GM12872 (cell line): ENCODE measurements at regions not wholly inside any gene's neighbourhood (a gene's known extent, or its start where the extent isn't known, plus 50 kb on each side); places are given as distances from the start of the nearest gene placed in this dataset.

ENCODE experiments used
- CTCF ChIP-seq: IDR thresholded peaks from 3 replicates; pipeline ENCODE4 v1.5.1; 2011; ENCODE audit warnings: low read depth, mild to moderate bottlenecking, low read length, moderate library complexity; ENCODE audit not compliant: insufficient read depth

DNA sequence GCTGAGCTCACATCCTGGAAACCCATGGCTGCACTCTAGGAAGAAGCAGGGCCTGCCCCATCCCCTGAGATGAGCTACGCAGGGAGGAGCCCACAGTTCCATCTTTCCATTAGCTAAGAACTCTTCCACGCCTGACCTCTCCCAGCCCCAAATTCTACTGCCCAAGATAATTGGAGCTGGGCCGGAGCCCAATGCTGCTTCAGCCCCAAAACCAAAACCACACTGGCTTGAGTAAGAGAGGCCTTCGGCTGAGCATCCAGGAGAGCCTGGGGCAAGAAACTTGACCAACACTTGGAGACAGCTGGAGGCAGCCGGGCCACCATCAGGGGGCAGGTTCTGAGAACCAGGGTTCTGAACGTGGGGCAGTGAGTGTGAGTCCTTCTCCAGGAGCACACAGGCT lies 116.1 kb upstream of the ZMIZ1 start:
- no peak for TF ChIP-seq CTCF

DNA sequence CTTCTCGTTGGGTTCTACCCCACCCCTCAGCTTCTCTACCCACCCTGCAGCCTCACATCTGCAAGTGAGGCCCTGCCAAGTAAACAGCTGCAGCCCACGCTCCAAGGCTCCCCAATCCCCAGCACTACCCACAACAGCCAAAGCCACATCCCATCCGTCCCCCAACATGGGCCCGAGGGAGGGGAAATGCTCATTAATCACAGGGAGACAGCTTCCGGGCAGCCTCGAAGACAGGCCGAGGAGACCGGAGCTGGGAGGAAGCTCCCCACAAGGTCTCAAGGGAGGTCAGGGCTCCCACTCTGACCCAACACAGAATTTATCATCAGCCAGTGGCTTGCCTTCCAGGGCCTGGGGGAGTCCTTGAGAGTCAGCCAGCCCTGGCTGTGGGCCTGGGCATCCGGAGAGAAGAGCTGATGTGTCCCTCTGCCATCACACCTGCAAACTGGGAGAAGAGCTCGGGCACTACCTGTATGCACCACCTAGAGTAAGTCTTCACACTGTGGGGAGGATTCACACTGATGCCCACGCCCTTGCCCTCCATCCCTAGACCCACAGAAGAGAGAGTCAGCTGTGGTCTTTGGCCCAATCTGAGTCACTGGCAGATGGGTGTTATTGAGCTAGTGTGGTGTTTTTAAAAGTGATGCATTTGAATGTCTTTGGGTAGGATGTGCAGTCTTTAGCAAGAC lies 115.5 kb upstream of the ZMIZ1 start:
- no peak for TF ChIP-seq CTCF

- TF ChIP-seq CTCF: no peak
These were observed 114.9 kb upstream of the ZMIZ1 start for GRCh38 chr10:78953799-78954297.

GRCh38 chr10:78954689-78955088 lies 114.1 kb upstream of the ZMIZ1 start:
- TF ChIP-seq CTCF: no peak

DNA sequence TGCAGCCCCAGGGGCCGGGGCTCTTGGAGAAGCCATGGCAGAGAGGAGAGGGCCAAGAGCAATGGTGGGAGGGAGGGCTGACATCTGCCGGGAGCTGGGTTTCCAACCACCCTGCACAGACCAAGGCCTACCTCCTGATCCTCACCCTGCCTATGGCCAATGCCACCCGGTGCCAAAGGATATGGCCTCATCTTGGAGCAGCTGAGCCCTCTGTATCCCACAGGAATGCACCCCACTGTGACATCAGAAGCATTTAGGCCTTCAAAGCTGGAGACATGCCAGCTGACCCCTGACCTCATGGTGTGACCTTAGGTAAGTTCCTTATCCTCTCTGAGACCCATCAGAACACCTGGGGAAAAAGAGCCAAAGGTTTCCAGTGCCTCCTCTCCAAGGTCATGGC lies 113.6 kb upstream of the ZMIZ1 start:
- no peak for TF ChIP-seq CTCF

DNA sequence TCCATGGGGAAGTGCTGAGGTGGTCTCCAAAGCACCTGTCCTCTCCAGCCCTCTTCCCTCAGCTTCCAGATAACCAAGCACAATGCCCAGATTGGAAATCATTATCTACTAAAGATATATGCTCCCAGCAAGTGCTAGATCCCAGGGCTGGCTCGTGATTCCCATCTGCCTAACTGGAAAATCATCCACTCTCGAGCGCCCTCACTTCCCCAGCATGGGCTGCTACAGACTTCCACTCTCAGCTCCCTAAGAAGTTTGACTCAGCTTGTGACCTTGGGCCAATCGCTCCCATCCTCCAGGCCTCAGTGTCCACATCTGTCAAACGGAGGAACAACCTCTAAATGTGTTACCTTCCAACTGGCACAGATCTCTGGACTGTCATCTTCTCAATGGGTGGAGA lies 112.4 kb upstream of the ZMIZ1 start:
- no peak for TF ChIP-seq CTCF

DNA sequence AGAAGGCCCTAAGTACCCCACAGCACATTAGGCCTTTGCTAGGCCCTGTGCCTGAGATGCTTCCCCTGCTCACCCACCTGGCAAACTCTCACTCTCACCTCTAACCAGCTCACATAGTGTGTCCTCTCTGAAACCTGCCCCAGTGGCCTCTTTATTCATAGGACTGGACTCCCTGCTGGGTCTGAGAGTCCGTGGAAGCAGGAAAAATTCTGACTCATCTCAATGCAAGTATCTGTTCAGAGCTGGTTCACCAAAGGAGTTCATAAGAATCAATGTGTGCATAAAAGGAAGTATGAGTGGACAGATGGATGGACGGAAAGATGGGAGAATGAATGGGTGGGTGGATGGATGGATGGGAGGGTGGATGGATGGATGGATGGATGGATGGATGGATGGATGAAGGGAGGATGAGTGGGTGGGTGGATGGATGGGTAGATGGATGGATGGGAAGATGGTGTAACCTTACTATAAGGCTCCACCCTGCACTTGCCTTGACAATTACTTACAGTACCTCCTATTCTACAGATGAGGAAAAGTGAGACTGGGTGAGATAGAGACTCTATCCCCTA lies 111.2 kb upstream of the ZMIZ1 start:
- TF ChIP-seq CTCF: no peak
